ENCODE measurements at regions not wholly inside any gene's neighbourhood (a gene's known extent, or its start where the extent isn't known, plus 50 kb on each side); places are given as distances from the start of the nearest gene placed in this dataset.
"Not testable (repeated sequence)": the region's sequence is repeated elsewhere in the genome, so short reads cannot be mapped to it uniquely, and the experiment has no call there.

DNA sequence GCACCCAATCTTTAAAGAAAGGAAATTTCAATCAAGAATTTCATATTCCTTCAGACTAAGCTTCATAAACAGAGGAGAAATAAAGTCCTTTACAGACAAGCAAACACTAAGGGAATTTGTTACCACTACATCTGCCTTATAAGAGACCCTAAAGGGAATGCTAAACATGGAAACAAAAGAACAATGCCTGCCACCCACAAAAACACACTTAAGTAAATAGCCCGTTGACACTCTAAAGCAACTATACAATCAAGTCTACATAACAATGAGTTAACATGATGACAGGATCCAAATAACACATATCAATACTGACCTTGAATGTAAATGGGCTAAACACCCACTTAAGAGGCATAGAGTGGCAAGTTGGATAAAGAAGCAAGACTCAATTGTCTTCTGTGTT is 1056.9 kb upstream of the ATXN8OS start:
- DNase-seq = no peak

DNA sequence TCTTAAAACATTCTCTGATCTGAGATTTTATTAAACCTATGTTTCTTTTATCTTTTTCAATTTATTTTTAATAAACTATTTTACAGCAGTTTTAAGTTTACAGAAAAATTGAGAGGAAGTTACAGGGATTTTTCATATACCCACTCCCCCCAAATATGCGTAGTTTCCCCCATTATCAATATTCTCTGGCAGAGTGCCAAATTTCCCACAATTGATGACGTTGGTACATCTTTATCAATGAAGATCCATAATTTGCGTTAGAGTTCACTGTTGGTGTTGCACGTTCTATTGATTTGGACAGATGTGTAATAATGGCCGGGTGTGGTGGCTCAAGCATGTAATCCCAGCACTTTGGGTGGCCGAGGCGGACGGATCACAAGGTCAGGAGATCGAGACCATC is 1063.0 kb upstream of the ATXN8OS start:
- DNase-seq = no peak

DNA sequence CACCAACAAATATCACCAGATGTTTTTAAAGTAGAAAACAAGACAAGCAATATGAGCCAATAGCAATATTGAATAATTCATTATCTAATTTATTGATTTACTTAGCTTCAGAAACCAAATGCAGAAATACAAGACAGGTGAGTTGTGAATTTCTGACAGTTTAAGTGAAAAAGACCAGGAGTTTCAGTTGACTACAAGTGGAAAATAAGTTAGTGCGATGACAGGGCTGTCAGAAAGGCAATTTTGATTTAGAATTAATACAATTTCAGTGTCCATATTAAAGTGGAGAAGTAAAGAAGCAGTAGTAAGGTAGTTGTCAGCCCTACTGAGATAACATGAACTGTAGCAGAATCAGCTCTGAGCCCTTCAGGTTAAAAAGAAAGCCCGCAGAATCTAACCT is 1066.7 kb upstream of the ATXN8OS start:
- no peak for DNase-seq

DNA sequence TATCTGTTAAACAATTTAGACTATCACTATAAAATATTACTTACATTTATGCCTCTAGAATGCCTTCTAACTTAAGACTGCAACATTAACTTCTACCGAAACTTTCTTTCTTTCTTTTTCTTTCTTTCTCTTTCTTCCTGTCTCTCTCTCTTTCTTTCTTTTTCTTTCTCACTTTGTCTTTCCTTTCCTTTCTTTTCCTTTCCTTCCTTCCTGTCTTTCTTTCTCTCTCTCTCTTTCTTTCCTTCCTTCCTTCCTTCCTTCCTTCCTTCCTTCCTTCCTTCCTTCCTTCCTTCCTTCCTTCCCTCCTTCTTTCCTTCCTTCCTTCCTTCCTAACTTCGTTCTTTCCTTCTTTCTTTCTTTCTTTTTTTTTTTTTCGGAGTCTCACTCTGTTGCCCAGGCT is 1071.9 kb upstream of the ATXN8OS start:
- DNase-seq = no peak

DNA sequence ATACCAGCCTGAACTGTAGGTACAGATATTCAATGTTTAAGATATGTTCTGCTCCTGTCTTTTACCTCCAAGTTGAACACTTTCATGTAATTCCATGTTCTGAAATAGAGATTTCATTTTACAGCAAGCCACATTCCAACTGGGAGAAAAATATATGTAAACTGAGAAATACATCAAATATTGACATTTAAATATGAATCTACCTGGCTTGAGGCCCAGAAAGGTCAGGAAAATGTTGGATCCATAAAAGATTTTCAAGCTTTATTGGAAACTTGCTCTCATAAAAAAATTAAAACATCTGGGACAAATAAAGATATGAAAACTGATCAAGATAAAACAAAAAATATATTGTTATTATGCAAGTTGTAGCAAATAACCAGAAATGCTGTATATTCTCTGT is 1078.7 kb upstream of the ATXN8OS start:
- no peak for DNase-seq

DNA sequence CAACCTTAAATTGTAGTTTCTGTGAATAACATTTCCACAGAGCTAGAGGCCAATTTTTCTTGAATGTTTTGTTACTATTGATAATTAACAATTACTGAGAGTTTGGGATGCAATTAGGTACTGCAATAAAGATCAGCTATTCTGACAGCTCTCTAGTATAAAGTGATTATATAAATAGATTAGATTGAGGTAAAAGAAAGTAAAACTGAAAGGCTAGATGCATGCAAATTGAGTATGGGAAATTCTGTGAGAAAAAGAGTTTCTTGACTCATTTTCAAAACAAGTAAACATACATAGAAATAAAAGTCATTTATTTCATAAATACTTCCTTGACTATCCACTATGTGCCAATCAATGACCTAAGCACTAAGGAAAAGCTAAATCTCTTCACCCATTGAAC is 1087.5 kb upstream of the ATXN8OS start:
- no peak for DNase-seq

DNA sequence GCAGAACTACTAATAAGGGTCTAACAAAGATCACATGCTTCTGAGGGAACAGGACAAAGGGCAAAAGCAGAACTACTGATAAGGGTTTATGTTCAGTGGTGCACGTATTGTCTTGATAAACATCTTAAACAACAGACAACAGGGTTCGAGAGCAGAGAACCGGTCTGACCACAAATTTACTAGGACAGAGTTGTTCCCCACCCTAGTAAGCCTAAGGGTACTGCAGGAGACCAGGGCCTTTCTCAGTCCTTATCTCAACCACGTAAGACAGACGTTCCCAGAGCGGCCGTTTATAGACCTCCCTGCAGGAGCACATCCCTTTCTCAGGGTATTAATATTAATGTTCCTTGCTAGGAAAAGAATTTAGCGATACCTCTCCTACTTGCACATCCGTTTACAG is 1089.5 kb upstream of the ATXN8OS start:
- DNase-seq = not testable (repeated sequence)

DNA sequence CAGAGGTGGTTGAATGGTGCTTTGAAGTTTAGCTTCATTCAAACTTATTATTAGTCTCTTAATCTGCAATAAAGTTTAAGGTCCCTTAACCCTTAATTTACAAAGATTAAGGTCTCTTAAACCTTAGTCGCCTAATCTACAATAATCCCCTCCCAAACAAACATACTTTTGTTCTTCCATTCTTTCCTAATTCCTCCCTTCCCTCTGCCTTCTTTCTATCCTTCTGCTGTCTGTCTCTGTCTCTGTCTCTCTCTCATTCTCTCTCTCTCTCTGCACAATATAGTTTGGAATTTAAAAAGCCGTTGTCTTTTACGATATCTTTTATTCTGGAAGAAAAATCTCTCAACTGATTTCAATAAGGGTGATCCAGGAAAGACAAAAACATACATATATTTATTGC is 1096.8 kb upstream of the ATXN8OS start:
- DNase-seq = no peak

DNA sequence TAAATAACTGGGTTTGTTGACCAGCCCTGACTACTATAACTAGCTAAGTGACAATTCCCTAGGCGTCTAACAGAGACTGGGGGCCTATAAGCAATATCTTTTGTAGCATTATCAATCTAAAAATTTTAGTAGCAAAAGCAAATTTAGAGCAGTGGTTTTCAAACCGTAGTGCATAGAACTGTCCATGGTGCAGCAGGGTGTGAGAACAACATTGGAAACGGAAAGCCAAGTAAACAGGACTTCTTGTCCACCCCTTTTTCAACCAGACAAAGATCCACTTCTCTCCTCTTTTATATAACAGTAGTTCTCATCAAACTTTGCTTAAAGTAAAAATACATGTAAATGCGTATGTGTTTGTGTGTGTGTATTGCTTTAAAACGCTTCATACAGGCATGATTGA is 1099.1 kb upstream of the ATXN8OS start:
- no peak for DNase-seq

DNA sequence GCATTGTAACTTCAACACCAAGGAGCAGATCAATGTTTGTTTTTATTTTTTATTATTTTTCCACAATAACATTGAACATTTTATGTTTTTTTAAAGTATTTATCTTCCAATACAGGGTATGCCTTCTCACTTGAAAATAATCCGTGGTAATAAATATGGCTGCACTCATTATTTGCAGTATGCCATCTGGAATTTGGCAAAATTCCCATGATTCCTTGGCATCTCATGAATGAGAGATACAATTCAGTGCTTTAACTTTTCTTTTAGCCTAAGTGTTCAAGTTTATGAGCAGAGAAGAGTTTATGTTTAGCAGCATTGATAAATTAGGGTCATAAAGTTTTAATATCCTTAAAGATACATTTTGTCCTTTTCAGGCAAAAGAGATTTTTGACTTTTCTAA is 1109.6 kb upstream of the ATXN8OS start:
- DNase-seq = no peak

DNA sequence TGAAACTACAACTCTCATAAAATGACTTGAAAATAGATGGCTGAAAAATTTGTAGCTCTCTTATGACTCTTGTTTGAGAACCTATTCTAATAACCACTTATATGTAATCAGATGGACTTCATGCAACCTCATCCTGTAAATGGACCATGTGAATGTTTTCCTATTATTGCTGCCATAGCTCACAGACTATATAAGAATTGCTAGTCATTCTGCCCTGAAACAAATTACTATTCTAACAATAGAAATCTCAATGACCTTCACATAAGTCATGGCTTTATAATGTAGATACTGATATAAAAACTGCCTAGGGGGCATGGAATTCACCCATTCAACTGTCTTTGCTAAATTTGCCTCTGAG is 1111.0 kb upstream of the ATXN8OS start:
- no peak for DNase-seq

DNA sequence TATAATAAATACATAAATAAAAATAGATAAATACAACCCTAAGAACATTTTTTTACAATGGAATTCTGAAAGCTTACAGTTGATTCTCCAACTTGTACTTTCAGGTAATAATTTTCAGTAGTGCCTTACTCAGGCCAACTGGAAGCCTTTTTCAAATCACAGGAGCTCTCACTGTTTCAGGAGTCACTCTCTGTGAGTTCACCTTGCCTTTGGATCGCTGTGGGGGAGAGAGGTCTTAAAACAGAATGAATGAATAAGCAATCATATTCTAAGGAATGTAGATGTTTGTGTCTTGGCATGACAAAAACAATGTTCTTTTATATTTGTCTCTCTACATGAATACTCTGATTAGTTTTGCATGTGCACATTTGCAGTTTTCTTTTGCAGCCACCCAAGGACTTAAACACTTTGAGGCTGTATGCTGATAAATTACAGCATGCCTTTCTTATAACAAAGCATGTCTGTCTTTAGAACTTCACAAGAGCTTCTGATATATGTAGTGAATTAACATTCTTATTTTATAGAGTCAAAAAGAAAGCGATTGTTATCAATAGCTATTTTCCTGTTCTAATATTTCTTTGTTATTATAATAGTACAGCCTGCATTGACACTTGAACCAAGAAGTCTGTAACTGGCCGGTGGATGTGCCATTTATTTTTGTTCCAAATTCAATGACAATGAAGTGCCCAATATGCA is 1111.5 kb upstream of the ATXN8OS start:
- DNase-seq = no peak

DNA sequence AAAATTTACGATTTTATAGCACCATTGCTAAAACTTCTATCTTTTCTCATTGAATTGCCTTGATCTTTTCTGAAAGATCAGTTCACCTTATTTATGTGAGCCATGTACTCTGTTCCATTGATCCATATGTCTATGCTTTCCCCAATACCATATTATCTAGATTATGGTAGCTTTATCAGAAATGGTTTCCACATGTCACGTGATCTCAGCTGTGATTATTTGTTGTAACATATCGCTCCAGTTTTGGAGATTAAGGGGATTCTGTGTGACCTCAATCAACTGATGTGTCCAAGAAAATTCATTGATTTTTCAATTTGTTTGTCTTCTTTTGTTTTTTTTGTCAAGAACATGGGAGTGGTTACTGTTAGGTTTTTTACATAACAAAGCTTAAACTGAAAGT is 1114.5 kb upstream of the ATXN8OS start:
- DNase-seq = no peak

DNA sequence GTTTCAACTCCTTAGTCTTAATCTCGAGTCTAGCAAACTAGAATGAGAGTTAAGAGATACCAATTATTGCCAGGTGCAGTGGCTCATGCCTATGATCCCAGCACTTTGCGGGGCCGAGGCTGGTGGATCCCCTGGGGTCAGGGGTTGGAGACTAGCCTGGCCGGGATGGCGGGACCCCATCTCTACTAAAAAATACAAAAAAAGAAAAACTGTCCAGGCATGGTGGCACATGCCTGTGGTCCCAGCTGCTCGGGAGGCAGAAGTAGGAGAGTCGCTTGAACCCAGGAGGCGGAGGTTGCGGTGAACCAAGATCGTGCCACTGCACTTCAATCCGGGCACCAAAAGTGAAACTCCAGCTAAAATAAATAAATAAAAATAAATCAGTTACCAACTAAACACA is 1119.5 kb upstream of the ATXN8OS start:
- no peak for DNase-seq

DNA sequence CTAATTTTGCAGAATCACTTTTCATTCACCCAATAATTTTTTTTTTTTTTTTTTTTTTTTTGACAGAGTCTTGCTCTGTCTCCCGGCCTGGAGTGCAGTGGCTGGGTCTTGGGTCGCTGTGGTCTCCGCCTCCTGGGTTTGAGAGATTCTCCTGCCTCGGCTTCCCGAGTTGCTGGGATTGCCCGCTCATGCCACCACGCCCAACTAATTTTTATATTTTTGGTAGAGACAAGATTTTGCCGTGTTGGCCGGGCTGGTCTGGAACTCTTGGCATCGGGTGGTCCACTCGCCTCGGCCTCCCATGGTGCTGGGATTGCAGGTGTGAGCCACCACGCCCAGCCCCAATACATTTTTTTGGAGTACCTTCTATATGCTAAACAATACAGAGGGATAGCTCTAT is 1120.0 kb upstream of the ATXN8OS start:
- no peak for DNase-seq

DNA sequence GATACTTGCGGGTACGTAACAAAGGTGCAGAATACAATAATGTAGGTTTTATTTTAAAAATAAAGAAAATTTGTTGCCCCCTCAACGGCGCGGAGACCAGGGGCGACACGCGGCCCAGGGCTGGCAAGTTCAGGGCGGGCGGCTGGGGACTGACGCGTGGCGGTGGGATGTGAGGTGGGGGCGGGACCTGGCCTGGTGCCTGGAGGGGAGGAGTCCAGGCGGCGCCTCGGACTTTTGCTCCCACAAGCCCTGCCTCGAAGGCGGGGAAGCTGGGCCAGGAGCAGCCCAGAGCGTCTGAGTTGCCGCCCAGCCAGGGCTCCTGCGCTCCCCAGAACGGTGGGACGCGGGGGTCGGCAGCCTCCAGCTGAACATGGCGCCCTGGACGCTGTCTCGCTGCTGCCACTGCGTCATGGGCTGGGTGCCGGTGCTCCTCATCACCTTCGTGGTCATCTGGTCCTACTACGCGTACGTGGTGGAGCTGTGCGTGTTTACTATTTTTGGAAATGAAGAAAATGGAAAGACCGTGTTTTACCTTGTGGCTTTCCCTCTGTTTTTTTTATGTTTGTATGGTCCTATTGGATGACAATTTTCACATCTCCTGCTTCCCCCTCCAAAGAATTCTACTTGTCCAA is 1122.8 kb upstream of the ATXN8OS start:
- DNase-seq = no peak

DNA sequence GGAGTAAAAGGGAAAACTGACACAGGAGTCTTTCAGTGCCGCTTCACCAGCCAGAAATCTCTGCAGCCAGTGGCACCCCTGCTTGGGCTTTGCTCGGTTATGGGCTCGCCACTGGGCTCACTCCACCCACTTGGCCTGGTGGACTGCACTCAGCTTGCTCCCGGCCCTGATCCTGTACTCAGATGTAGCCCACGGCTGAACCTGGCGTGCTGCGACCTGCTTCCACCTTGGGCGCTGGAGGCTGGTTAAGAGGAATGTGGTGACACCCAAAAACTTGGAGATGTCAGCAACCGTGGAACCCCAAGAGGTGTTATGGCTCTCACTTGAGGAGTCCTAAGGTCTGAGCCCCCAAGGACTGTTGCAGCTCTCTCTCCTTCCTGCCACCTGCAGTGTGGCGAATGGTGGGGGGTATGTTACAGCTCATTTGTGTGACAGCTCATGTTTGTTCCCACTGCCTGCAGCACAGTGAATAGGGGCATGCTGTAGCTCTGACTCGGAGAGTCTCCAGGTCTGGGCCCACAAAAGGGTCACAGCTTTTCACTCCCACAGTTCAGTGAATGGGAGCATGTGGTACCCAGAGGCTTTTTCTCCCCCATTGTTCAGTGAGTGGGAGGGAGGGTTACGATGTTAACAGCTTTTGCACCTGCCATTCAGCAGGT is 1124.5 kb upstream of the ATXN8OS start:
- DNase-seq = no peak

DNA sequence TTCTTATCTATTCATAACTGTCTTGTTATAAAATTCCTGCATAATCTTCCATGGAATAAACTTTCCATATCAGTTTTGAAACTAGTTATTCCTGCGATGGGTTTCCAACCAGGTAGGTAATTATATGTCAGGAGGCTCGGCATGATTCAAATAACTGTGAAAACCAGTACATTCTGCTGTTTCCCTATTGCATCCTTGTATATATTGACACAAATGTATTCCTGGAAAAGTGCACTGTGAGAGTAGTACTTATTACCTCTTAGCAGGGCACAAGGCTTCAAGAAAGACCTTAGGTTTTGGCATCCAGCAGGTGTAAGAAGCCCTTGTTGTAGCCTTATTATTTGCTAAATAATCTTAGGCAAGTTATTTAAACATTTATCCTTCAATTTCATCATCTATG is 1131.3 kb upstream of the ATXN8OS start:
- DNase-seq = no peak

DNA sequence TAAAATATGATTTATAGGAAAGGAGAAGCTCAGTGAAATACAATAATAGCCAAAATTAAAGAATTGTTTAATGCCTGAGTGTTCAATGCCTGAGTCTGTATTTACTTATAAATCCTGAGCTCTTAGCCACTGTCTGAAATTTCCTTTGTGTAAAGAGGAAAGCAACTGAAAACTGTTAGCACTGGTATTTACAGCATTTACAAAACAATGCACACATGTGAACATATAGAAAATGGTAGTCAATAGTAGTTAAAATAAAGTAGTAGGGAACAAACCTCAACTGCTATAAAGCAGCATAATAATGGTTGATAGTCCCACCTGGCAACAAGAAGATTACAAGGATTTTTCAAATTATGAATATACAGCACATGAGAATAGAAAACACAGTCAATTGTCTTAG is 1137.1 kb upstream of the ATXN8OS start:
- DNase-seq = no peak

DNA sequence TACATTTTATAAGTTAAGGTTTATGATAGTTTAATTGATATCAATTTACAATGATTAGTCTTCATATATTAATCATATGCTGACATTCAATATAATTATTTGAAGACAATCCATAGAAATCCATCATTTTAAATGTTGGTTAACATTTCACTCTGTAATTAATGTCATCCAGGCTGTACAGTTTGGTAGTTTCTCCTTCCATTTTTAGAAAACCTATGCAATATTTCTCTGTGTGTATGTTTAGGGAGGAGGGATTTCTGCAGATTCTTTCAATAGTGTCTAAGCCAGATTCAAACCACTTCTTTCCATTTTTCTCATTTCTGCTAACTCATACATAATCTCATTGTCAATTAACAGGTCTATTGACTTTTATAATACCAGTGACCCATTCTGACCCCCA is 1159.0 kb upstream of the ATXN8OS start:
- DNase-seq = no peak

DNA sequence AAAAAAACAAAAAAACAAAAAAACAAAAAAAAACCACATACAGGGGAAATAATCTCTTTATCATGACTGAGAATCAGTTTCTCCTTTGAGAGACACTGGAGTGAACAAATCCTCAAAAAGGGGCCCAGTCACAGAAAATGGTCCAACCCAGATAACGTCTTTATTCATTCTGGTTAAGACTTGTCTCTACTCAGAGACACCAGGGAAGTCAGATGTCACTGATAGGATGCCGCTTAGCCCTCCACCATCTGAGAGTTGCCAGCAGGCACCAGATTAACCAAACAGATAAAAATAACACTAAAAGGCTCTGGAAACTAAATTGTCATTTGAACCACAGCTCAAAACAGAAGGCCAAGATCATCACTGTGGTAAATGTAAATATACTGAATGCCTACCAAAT is 1163.4 kb upstream of the ATXN8OS start:
- no peak for DNase-seq

DNA sequence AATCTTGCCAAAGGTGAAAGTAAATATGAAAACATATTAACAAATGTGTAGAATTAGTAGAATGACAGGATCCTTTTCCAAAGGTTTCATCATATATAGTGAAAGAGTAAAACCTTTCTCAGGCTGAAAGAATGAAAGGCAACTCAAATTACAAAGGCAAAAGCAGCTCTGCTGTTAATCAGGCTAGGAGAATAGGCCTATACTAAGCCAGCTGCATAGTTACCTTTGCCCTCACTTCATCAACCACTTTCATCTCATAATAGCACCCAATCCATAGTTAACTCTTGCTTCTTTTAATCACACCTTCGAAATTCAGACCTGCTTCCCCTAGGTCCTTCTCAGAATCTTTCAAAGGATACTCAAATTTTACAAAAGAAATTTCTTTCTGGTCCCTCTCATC is 1167.6 kb upstream of the ATXN8OS start:
- DNase-seq = no peak

DNA sequence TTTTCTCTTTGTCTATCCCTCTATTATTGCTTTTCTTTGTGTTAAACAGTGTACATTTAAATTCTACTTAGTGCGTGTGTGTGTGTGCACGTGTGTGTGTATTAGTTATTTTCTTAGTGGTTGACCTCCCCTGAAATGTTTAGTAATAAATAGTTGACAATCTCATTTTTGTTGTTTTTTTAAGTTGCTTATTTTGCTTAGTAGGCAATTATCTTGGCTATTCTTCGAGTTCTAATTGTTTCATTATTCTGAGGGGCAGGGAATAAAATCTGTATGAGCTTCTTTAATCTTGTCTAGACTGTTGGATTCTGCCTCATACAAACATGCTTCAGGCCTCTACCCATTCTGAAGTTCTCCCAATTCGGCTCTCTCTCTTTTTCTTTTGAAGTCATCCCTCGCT is 1169.0 kb upstream of the ATXN8OS start:
- DNase-seq = no peak

DNA sequence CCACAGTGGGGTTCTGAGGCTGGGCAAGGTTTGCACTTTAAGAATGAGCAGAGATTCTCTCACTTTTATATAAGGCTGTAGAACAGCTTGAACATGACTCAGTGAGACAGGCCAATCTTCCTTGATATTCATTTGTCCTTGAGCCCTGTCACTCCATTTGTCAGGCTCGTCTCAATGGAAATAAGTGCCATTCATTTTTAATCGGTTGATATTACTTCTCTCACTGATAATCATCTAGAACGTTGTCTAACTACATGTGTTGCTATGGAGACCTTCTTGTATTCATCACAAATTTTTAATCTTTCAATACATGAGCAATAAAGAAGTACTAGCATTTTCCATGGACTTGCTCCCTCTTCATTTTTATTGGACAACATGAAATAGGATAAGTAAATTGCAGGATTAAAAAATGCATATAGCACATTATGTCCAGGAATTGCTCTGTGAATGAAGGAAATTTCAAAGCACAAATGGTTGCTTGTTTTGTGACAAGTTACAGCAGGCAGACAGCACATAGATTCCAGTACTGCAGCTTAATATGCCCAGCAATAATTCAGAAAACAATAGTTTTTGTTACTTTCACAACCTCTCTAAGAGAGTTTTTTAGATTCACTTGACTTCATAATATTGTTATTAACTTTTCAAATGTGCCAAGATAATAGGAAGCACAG is 1178.4 kb upstream of the ATXN8OS start:
- DNase-seq = no peak
